ENCODE measurements at regions not wholly inside any gene's neighbourhood (a gene's known extent, or its start where the extent isn't known, plus 50 kb on each side); places are given as distances from the start of the nearest gene placed in this dataset.

DNA sequence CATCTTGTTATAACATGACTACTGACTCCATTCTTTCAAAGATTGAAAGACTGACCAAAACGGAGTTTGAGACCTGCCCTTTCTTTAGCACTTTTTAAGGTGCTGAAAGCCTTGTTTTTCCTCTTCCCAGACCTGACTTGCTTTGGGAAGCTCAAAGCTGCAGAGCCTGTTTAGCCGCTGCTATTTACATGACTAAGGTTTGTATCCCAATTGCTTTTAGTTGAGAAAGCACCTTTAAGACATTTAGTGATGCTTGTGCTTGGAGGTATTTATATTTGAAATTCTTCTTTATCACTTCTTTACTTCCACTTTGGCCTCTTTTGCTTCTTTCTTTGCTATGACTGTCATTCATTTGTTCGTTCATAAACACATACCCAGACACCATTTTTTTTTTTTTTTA, 182.6 kb upstream of the ELL2 start:
- TF ChIP-seq, protein P1, sequence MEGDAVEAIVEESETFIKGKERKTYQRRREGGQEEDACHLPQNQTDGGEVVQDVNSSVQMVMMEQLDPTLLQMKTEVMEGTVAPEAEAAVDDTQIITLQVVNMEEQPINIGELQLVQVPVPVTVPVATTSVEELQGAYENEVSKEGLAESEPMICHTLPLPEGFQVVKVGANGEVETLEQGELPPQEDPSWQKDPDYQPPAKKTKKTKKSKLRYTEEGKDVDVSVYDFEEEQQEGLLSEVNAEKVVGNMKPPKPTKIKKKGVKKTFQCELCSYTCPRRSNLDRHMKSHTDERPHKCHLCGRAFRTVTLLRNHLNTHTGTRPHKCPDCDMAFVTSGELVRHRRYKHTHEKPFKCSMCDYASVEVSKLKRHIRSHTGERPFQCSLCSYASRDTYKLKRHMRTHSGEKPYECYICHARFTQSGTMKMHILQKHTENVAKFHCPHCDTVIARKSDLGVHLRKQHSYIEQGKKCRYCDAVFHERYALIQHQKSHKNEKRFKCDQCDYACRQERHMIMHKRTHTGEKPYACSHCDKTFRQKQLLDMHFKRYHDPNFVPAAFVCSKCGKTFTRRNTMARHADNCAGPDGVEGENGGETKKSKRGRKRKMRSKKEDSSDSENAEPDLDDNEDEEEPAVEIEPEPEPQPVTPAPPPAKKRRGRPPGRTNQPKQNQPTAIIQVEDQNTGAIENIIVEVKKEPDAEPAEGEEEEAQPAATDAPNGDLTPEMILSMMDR (IDR thresholded peaks at IDR 0.05; ENCODE audit: low read length), result no peak
- no peak for TF ChIP-seq EZH2 (IDR thresholded peaks at IDR 0.05; ENCODE audit: borderline replicate concordance, low read length)
